Naive thymus-derived CD4-positive, alpha-beta T cell (primary cell): ENCODE measurements at regions not wholly inside any gene's neighbourhood (a gene's known extent, or its start where the extent isn't known, plus 50 kb on each side); places are given as distances from the start of the nearest gene placed in this dataset.

Source experiments
- ATAC-seq: fragments of 150-1000 bp; cut with Tn5 transposase; 2 replicates; pipeline ENCODE4 v1.10.0; 2021; ENCODE audit warnings: mild to moderate bottlenecking, moderate library complexity
- CTCF ChIA-PET: fragments of 350-600 bp; sonication (Branson Sonifier 250); formaldehyde crosslinking; loops from one replicate; lab custom pipeline; 2021; ENCODE audit warnings: antibody characterized with exemption; lab: Charles Lee
- POLR2A ChIA-PET: fragments of 350-600 bp; sonication (Branson Sonifier 250); formaldehyde crosslinking; loops from one replicate; lab custom pipeline; 2021; ENCODE audit warnings: antibody characterized with exemption, inconsistent platforms; lab: Charles Lee
- DNase-seq, 9 donors: peaks; one replicate each; pipeline versions ENCODE4 v3.0.0 to v3.0.0-alpha.2; 2020 to 2022; ENCODE audit warnings: mixed read lengths in 1 of 9
- H3K27ac ChIP-seq: one replicate; pipeline ENCODE4 v1.7.0; 2013; ENCODE audit warnings: mild to moderate bottlenecking, low read depth, low read length, moderate library complexity
- H3K27me3 ChIP-seq, 2 donors: one replicate each; pipeline ENCODE4 v1.7.0; 2013; ENCODE audit warnings: low read length in 2 of 2, mild to moderate bottlenecking in 2 of 2, moderate library complexity in 2 of 2; ENCODE audit not compliant: control insufficient read depth in 2 of 2, insufficient read depth in 2 of 2
- H3K36me3 ChIP-seq, 3 experiments: 1 replicate in 2 of 3; 2 replicates in 1 of 3; pipeline ENCODE4 v1.7.0; 2013; ENCODE audit warnings: low read length in 3 of 3, mild to moderate bottlenecking in 3 of 3, moderate library complexity in 1 of 3; ENCODE audit not compliant: insufficient read depth in 3 of 3, control insufficient read depth in 2 of 3
- H3K4me1 ChIP-seq, 2 donors: one replicate each; pipeline ENCODE4 v1.7.0; 2013; ENCODE audit warnings: low read length in 2 of 2, mild to moderate bottlenecking in 2 of 2, moderate library complexity in 1 of 2; ENCODE audit not compliant: control insufficient read depth in 2 of 2, insufficient read depth in 2 of 2
- H3K4me3 ChIP-seq: 2 replicates; pipeline ENCODE4 v1.7.0; 2013; ENCODE audit warnings: mild to moderate bottlenecking, low read length
- H3K9me3 ChIP-seq, 3 experiments: 1 replicate in 2 of 3; 2 replicates in 1 of 3; pipeline ENCODE4 v1.7.0; 2013; ENCODE audit warnings: low read length in 3 of 3; ENCODE audit not compliant: control insufficient read depth in 2 of 3
- H3K27ac Mint-ChIP-seq, 9 donors: one replicate each; pipeline ENCODE4 v1.8.0; 2020 to 2022; ENCODE audit warnings: mixed read lengths in 9 of 9, mild to moderate bottlenecking in 8 of 9, moderate library complexity in 5 of 9, inconsistent platforms in 2 of 9
- H3K27me3 Mint-ChIP-seq, 5 donors: one replicate each; pipeline ENCODE4 v1.8.0; 2021 to 2022; ENCODE audit warnings: mixed read lengths in 5 of 5, mild to moderate bottlenecking in 1 of 5
- H3K36me3 Mint-ChIP-seq, 5 donors: one replicate each; pipeline ENCODE4 v1.8.0; 2020 to 2022; ENCODE audit warnings: mixed read lengths in 5 of 5, mild to moderate bottlenecking in 3 of 5, inconsistent platforms in 1 of 5
- H3K4me1 Mint-ChIP-seq, 7 donors: one replicate each; pipeline ENCODE4 v1.8.0; 2020 to 2022; ENCODE audit warnings: mixed read lengths in 7 of 7, mild to moderate bottlenecking in 3 of 7, inconsistent platforms in 1 of 7
- H3K4me3 Mint-ChIP-seq, 10 donors: one replicate each; pipeline ENCODE4 v1.8.0; 2020 to 2022; ENCODE audit warnings: mild to moderate bottlenecking in 10 of 10, mixed read lengths in 10 of 10, moderate library complexity in 6 of 10, inconsistent platforms in 2 of 10
- H3K9me3 Mint-ChIP-seq, 11 donors: one replicate each; pipeline ENCODE4 v1.8.0; 2020 to 2022; ENCODE audit warnings: mixed read lengths in 11 of 11, mild to moderate bottlenecking in 4 of 11, inconsistent platforms in 1 of 11, moderate library complexity in 1 of 11
- intact Hi-C, 2 donors: fragments of 100-400 bp; cut with micrococcal nuclease; formaldehyde crosslinking; loops; one replicate each; pipeline ENCODE4 v1.15.1; 2023

DNA sequence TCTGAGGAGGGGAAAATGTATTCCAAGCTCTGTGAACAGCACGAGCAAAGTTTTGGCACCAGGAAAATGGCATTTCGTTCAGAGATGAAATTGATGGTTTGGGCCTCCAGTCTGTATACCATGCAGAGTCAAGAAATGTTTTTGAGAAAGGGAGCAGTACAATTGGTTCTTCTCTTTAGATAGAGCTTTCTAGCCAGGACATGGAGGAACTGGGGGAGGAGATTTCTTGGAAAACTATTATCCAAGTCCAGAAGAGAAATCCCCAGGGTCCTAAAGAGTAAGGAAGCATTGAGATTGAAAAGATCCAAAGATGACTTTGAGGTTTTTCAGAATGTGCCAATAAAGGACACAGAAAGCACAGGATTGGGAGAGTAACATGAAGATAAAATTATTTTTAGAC lies 432.4 kb downstream of the TNS1 start:
- Mint-ChIP-seq H3K4me3 (no peak overlapping the region), H3K36me3 (peaks cover 0 to 28% (median 12%) of the 10 kb centered on the region in 5 donors), H3K4me1 (peaks cover 0 to 9% (median 0%) of the 10 kb centered on the region in 7 donors), H3K27ac (no peak overlapping the region), H3K9me3 (peaks cover 0 to 9% (median 0%) of the 10 kb centered on the region in 11 donors), H3K27me3 (peaks cover 0 to 4% (median 0%) of the 10 kb centered on the region in 5 donors)
- ChIA-PET CTCF (no interaction called here), POLR2A (interaction anchor here (0.6 kb wide), 1 partner anchor 46 kb away, joined by 3 read pairs; no protein-coding TSS in a partner anchor)
- no peak for DNase-seq
- Histone ChIP-seq H3K36me3 (no peaks in the 10 kb centered on the region), H3K9me3 (no peaks in the 10 kb centered on the region), H3K4me3 (no peak overlapping the region), H3K4me1 (no peaks in the 10 kb centered on the region), H3K27ac (no peak overlapping the region), H3K27me3 (no peaks in the 10 kb centered on the region)
- intact Hi-C loops: no loop called here
- ATAC-seq: no peak

DNA sequence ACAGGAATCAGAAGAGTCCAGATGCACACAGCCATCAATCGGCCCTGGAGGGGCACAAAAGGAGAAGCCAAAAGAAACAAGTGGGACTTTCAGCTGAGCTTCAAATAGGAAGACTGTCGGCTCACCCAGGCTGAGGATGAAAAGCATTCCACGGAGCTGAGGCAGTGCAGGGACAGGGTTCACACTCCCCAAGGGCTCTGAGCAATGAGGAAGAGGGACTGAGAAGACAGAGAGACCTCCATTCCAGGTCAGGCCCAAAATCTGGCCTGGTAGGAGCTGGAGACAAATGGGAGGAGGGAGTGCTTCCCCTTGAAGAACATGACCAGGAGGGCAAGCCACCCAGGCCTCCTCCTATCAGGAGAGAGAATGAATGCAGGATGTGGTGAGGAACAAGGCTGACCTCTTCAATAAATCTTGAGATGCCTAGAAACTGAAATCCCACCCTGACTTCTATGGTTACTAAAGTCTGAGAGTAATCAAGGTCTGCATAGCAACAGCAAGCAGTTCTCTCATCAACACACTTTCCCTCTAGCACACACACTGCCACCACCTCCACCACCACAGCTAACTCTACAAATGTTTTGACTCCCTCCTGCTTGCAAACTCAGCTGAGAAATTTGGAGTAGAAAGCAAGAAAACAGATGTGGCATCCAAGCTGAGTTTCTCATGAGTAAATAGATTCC lies 434.4 kb downstream of the TNS1 start:
- H3K27ac ChIP-seq: no peak overlapping the region
- H3K36me3 ChIP-seq: no peaks in the 10 kb centered on the region
- no peak for DNase-seq
- Mint-ChIP-seq H3K4me1 (peaks cover 0 to 9% (median 0%) of the 10 kb centered on the region in 7 donors), H3K27ac (no peak overlapping the region), H3K9me3 (peaks cover 0 to 8% (median 0%) of the 10 kb centered on the region in 11 donors), H3K27me3 (no peaks in the 10 kb centered on the region), H3K36me3 (peaks cover 0 to 41% (median 12%) of the 10 kb centered on the region in 5 donors), H3K4me3 (no peak overlapping the region)
- CTCF ChIA-PET: no interaction called here
- no peaks in the 10 kb centered on the region for H3K27me3 ChIP-seq
- H3K4me1 ChIP-seq: no peaks in the 10 kb centered on the region
- no peak for ATAC-seq
- no peaks in the 10 kb centered on the region for H3K9me3 ChIP-seq
- POLR2A ChIA-PET: no interaction called here
- intact Hi-C loops: no loop called here
- H3K4me3 ChIP-seq: no peak overlapping the region

DNA sequence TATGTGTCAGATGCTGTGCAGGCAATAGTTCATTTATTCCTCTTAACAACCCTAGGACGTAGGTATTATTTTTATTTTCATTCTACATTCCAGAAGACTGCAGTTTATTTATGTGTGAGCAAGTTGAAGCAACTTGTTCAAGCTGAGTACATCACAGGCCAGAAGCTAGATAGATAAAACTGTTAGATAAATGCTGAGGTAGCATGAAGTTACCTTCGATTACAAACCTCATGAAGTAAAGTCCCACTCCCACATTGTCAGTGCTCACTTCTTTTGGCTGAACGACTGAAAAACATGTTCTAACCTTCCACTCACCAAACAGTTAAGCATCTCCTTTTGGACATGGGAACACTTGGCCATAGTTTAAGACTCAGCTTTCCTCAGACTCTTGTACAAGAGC lies 439.2 kb downstream of the TNS1 start:
- Histone ChIP-seq H3K4me1 (no peaks in the 10 kb centered on the region), H3K4me3 (no peak overlapping the region), H3K36me3 (no peaks in the 10 kb centered on the region), H3K9me3 (no peaks in the 10 kb centered on the region), H3K27me3 (no peaks in the 10 kb centered on the region), H3K27ac (no peak overlapping the region)
- H3K36me3 Mint-ChIP-seq: peaks cover 7 to 57% (median 23%) of the 10 kb centered on the region in 5 donors
- H3K4me3 Mint-ChIP-seq: no peak overlapping the region
- DNase-seq (no peak), ATAC-seq (no peak)
- H3K9me3 Mint-ChIP-seq: peaks cover 0 to 21% (median 11%) of the 10 kb centered on the region in 11 donors
- CTCF ChIA-PET: no interaction called here
- peaks cover 0 to 4% (median 0%) of the 10 kb centered on the region in 7 donors for H3K4me1 Mint-ChIP-seq
- H3K27ac Mint-ChIP-seq: no peak overlapping the region
- POLR2A ChIA-PET: no interaction called here
- H3K27me3 Mint-ChIP-seq: no peaks in the 10 kb centered on the region
- intact Hi-C loops: no loop called here

DNA sequence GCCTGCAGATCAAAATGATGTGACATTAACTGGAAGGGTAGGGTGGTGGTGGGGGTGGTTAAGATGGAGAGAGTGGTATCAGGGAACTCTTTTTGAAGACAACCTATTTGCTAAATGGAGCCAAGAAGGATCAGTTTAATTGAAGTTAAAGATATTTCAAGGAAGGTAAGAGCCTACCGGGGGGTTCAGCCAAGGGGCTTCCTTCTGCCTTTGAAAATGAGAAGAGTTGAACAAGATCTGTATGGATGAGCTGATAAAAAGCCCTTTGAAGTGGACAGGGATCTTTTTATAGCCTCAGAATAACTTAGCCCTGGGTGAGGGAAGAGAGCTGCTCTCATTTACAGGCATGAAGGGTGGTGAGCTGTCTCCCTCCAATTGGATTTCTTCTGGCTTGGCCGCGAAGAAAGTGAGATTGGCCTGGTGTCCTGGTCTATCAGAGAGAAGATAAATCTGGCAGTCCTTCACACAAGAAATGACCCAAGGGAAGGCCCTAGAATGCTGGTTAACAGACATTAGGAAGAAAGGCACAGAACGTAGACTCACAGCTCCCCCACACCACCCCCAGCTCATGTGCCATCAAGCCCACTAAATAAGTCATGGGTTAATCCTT lies 439.8 kb downstream of the TNS1 start:
- intact Hi-C loops: no loop called here
- H3K27me3 ChIP-seq: no peaks in the 10 kb centered on the region
- H3K4me1 Mint-ChIP-seq: peaks cover 0 to 6% (median 0%) of the 10 kb centered on the region in 7 donors
- DNase-seq: no peak
- H3K9me3 ChIP-seq: no peaks in the 10 kb centered on the region
- no peak for ATAC-seq
- H3K36me3 Mint-ChIP-seq: peaks cover 7 to 62% (median 23%) of the 10 kb centered on the region in 5 donors
- no peaks in the 10 kb centered on the region for H3K27me3 Mint-ChIP-seq
- peaks cover 0 to 21% (median 11%) of the 10 kb centered on the region in 11 donors for H3K9me3 Mint-ChIP-seq
- no peak overlapping the region for H3K27ac ChIP-seq
- ChIA-PET CTCF (no interaction called here), POLR2A (no interaction called here)
- no peak overlapping the region for H3K4me3 Mint-ChIP-seq
- H3K27ac Mint-ChIP-seq: no peak overlapping the region
- H3K4me1 ChIP-seq: no peaks in the 10 kb centered on the region
- no peak overlapping the region for H3K4me3 ChIP-seq
- no peaks in the 10 kb centered on the region for H3K36me3 ChIP-seq

DNA sequence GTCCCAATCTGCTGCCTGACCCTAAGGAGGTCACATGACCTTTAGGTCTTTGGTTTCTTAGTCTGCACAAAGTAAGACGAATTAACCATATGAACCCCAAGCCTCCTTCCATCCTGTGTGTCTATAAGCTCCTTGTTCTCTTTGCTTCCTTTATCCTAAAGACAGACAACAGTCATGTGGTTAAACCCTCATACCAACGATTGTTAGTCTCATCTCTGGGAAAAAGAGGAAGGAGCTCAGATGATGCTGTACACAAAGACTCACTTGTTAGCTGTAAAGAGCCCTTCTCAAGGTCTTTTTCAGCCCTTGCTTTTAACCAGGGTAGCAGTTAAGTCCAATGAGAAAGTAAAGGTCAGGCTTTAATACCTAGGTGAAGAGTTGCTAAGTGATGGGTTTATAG lies 443.7 kb downstream of the TNS1 start:
- Histone ChIP-seq H3K27me3 (no peaks in the 10 kb centered on the region), H3K4me3 (no peak overlapping the region), H3K27ac (no peak overlapping the region), H3K4me1 (no peaks in the 10 kb centered on the region), H3K9me3 (no peaks in the 10 kb centered on the region), H3K36me3 (no peaks in the 10 kb centered on the region)
- Mint-ChIP-seq H3K27me3 (no peaks in the 10 kb centered on the region), H3K36me3 (peaks cover 7 to 43% (median 21%) of the 10 kb centered on the region in 5 donors), H3K9me3 (peaks cover 0 to 21% (median 11%) of the 10 kb centered on the region in 11 donors), H3K27ac (no peak overlapping the region), H3K4me3 (no peak overlapping the region), H3K4me1 (peaks cover 3 to 23% (median 13%) of the 10 kb centered on the region in 7 donors)
- ATAC-seq (no peak), DNase-seq (no peak)
- intact Hi-C loops: no loop called here
- ChIA-PET POLR2A (no interaction called here), CTCF (no interaction called here)

DNA sequence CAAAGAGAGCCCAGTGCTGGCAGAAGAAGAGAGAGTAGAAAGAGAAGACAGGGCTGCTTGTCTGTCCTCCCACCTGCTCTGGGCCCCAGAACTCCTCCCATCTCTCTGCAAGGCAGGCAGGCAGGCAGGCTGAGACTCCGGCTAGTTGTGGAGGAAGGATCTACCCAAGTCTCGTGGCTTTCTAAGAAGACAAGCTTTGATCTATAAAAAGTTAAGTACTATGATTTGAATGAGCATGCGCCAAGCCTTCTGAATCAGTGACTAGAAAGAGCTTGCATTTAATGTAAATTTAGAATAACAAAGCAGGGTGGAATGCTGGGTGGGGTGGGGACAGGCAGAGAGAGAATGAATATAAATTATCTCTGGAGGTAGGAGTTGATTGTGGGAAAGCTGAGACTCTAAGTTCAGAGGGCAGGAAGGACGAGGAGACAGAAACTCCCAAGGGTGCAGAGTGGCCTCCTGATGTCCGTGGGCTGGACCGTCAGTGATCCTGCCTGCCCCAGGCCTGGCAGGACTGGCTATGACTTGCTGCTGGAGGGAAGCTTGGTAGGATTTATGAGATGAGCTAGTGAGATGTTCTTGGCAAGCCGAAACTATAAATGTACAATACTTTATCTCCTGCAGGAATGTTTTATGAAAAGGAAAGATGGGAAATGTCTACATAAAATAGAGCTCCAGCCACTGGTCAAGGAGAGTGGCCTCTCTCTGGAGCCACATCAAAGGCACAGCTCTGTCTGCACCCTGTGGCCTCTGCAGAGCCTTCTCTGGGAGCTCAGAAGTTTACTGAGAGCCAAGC lies 447.5 kb downstream of the TNS1 start:
- intact Hi-C loops: no loop called here
- Histone ChIP-seq H3K36me3 (no peaks in the 10 kb centered on the region), H3K27me3 (no peaks in the 10 kb centered on the region), H3K9me3 (no peaks in the 10 kb centered on the region), H3K4me1 (no peaks in the 10 kb centered on the region), H3K4me3 (no peak overlapping the region), H3K27ac (no peak overlapping the region)
- peaks cover 0 to 23% (median 0%) of the 10 kb centered on the region in 5 donors for H3K36me3 Mint-ChIP-seq
- DNase-seq (peak in 3 of 9 donors; percentile 2 to 9 (median 2)), ATAC-seq (no peak)
- peak overlapping the region in 2 of 10 donors; percentile 2 to 28 for H3K4me3 Mint-ChIP-seq
- CTCF ChIA-PET: no interaction called here
- no peaks in the 10 kb centered on the region for H3K27me3 Mint-ChIP-seq
- H3K9me3 Mint-ChIP-seq: peaks cover 0 to 5% (median 0%) of the 10 kb centered on the region in 11 donors
- H3K4me1 Mint-ChIP-seq: peaks cover 3 to 23% (median 13%) of the 10 kb centered on the region in 7 donors
- POLR2A ChIA-PET: interaction anchor here (0.6 kb wide), 1 partner anchor 14 kb away, joined by 3 read pairs; no protein-coding TSS in a partner anchor
- H3K27ac Mint-ChIP-seq: peak overlapping the region in 5 of 9 donors; percentile 6 to 68 (median 28)
